Limb (tissue), 2 donors: ENCODE measurements at regions not wholly inside any gene's neighbourhood (a gene's known extent, or its start where the extent isn't known, plus 50 kb on each side); places are given as distances from the start of the nearest gene placed in this dataset.
A peak's percentile ranks its signal among the peaks of the same experiment; 100 is the strongest.
"Not testable (repeated sequence)": the region's sequence is repeated elsewhere in the genome, so short reads cannot be mapped to it uniquely, and the experiment has no call there.

Source experiments
- DNase-seq, 2 donors: peaks; one replicate each; pipeline ENCODE4 v3.0.0-alpha.2; 2016; ENCODE audit errors: extremely low spot score in 2 of 2

DNA sequence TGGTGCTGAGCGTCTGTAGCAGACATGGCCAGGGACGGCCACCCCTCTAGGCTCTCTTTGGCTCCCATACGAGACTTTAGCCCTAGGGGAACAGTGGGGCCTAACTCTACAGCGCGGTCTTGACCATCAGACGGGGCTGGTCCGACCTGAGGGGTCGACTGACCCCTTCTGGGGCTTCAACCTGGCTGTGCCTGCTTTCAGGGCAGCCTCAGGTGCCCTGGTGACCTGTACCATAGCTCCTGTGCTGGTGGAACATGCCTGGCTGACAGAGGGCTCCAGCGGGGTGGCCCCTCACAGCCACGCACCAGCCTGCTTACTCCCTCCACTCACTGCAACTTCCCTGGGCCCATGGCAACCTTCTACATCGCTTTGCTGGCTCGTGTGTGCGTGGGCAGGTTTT lies 423.4 kb upstream of the SEMA6A start:
- no peak for DNase-seq

- no peak for DNase-seq
Measured at GRCh38 chr5:116992681-116993080, 418.1 kb upstream of the SEMA6A start.

GRCh38 chr5:116989995-116990394 lies 415.4 kb upstream of the SEMA6A start:
- DNase-seq: peak; percentile 43 to 81

DNA sequence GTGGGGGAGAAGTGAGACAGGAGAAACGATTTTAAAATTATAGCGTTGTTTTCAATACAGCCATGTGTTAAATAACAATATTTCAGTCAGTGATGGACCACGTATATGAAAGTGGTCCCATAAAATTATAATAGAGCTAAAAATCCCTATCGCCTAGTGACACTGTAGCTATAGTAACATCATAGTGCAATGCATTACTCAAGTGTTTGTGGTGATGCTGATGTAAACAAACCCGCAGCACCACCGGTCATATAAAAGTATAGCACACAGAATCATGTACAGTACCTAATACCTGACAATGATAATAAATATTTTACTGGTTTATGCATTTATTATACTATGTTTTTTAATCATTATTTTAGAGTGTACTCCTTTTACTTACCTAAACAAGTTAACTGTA lies 407.4 kb upstream of the SEMA6A start:
- DNase-seq: no peak

- DNase-seq: no peak
Measured at GRCh38 chr5:116980581-116980980, 406.0 kb upstream of the SEMA6A start.

- peak in 1 of 2 donors; percentile 66 for DNase-seq
Measured at GRCh38 chr5:116976767-116977166, 402.1 kb upstream of the SEMA6A start.

DNA sequence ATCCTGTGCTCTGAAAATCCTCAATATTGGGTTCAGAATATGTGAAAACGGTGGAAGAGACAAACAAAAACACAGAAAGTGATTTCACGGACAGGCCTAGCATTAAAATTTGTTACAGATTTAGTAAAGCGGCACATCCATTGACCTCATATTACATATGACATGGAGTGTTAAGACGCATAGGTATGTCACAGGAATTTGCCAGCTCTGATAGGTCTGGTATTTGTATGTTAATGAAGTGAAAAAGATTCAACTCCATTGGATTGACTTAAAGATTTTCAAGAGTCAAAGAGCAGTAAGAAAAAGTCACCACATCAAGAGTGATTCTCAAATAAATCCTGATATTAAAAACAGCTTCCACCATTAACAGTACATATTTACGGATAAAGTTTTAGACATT lies 396.5 kb upstream of the SEMA6A start:
- no peak for DNase-seq

DNA sequence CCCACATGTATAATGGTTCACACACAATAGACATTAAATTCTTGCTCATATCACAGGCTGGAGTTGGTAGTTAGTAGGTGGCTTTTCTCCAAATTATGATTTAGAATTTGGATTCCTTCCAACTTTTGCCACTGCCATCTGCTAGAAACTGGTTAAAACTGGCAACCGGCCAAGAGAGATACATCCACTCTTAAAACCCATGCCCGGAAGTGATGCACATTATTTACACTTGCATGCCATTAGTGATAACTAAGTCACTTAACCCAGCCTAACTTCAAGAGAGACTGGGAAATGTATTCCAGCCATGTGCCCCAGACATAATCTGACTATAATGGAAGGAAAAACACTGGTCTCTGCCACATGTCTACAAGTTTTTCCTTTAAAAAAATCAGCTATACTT lies 395.7 kb upstream of the SEMA6A start:
- peak; percentile 27 to 55 for DNase-seq

DNA sequence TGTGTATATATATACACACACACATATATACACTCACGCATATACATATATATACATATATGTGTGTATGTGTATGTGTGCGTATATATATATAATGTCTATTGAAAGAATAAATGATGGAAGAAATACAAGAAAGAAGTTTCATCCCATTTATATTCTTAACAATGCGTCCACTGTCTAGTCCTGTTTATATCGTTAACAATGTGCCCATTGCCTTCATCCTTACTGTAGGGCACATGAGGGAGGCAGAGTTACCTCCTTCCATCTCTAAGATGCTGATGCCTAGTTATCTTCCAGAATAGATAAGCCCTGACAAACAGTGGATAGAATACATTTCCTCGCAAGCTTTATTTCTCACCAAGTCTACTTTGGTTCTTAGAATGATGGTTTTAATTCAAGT lies 389.8 kb upstream of the SEMA6A start:
- DNase-seq: no peak

GRCh38 chr5:116961021-116961420 lies 386.4 kb upstream of the SEMA6A start:
- no peak for DNase-seq

GRCh38 chr5:116959843-116960242 lies 385.2 kb upstream of the SEMA6A start:
- DNase-seq: no peak

- DNase-seq: no peak
Measured at GRCh38 chr5:116953251-116953930, 378.8 kb upstream of the SEMA6A start.

GRCh38 chr5:116951219-116951618 lies 376.6 kb upstream of the SEMA6A start:
- DNase-seq: no peak

GRCh38 chr5:116947691-116948528 lies 373.3 kb upstream of the SEMA6A start:
- DNase-seq: no peak

DNA sequence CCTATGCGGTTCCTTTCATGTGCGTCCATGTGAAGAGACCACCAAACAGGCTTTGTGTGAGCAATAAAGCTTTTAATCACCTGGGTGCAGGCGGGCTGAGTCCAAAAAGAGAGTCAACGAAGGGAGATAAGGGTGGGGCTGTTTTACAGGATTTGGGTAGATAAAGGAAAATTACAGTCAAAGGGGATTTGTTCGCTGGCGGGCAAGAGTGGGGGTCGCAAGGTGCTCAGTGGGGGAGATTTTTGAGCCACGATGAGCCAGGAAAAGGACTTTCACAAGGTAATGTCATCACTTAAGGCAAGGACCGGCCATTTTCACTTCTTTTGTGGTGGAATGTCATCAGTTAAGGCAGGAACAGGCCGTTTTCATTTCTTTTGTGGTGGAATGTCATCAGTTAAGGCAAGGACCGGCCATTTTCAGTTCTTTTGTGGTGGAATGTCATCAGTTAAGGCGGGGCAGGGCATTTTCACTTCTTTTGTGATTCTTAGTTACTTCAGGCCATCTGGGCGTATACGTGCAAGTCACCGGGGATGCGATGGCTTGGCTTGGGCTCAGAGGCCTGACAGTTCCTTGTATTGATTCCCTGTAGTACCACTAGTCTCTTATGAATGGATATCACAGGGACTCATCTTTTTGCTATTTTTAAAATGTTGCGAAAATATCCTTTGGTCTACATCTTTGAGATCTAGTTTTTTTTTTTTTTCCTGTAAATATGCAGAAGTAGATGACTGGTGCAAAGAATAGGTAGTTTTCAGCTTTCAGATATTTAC lies 371.2 kb upstream of the SEMA6A start:
- DNase-seq: not testable (repeated sequence)

- no peak for DNase-seq
Measured at GRCh38 chr5:116944183-116944582, 369.6 kb upstream of the SEMA6A start.

DNA sequence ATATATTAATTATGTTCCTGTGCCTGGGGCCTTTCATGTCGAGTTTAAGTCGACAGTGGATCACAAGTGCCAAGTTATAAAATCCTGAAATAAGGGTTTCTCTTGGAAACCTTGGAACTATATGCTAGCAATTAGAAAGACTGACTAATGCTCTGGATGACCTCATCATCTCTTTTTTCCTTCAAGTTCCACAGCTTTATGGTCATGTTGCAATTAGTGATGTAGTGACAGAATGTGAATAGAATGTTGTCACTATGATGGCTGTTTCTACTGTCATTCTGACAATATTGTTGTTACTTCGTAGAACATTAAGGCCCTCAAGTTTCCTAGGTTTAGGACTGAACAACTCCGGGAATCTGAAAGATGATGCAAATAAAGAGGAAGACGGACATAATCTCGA lies 368.0 kb upstream of the SEMA6A start:
- no peak for DNase-seq

DNA sequence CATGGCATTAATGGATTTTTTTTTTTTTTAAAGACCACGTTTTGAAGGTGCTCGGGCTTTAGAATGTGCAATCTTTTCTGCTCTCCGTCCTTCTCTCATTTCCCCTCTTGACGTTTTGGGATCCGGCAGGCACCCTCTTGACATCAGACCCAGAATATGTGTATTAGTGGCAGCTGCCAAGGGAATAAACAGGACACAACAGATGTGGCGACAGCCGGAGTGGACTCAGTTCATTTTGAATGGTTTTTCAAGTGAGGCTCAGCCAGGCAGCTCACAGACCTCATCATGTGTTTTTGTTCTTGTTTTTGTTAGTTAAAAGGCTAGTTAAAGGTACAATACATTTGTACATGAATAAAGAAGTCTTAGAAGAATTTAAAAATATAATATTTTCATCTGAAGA lies 365.0 kb upstream of the SEMA6A start:
- DNase-seq: peak in 1 of 2 donors; percentile 30

GRCh38 chr5:116938488-116938887 lies 363.9 kb upstream of the SEMA6A start:
- peak in 1 of 2 donors; percentile 48 for DNase-seq

GRCh38 chr5:116935561-116936162 lies 361.0 kb upstream of the SEMA6A start:
- no peak for DNase-seq

DNA sequence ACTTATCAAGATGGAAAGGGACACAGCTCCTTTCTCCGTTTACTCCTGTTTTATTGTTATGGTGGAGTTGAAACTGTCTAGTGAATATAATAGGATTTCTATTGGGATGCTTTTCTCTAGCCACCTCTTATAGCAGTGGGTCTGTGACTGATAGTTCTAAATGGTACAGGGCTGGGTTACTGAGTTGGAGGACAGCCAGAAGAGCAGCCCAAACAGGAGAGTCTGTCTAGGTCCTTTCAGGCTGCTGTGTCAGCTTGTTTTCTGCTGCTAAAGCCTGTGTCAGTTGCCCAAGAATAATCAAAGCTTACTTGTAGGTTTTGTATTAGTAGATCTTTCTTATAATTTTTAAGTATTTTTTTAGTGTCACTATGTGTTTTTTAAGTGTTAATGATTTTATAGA lies 356.0 kb upstream of the SEMA6A start:
- DNase-seq: no peak

DNA sequence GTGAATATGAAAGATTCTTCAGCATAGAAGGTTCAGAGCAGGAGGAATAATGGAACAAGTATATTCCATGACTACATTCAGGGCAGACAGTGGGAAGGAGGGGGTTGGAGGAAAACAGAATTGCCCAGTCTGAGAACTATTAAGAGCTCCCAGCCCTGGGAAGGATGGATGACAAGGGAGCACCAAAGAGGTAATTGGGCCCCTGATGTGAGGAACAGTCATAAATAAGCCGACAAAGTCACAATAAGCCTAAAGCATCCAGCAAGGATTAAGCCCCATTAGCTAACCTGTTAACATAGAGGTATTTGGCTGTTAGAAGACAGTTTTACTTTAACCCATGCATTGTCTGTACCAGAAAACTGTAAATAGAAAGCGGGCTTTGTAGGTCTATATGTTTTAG lies 348.7 kb upstream of the SEMA6A start:
- DNase-seq: no peak
